ENCODE measurements at regions not wholly inside any gene's neighbourhood (a gene's known extent, or its start where the extent isn't known, plus 50 kb on each side); places are given as distances from the start of the nearest gene placed in this dataset.

DNA sequence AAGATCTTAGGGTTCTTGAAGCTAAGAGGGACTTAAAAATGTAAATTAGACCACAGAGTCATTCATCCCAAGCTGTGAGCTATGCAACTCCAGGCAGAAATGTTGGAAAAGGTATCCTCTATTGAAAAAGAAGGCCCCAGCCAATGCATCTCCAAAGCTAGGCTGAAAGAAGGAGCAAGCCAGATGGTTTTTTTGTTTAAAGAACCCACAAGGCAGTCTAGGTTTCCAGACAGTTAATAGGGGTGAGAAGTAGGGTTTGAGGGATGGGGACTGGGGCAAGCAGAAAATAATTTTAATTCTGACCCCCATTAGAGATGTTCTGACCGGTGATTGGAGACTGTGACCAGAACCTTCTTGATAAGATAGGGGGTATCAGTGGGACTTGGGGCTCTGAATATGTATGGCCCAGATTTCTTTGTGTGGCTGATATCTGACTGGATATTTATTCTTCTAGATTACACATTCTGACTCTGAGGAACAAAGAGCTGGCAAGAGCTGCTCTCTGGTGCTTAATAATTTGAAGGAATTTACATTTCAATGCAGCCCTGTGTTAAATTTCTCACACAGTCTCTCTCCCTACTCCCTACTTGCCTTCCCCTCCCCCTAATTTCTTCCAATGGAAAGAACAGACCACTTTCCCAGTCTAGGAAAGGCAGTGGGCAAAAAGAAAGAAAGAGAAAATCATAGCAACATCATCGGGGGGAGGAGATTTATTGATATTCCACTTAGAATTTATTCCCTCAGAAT is 104.9 kb downstream of the NUF2 start:
- no peak for TF ChIP-seq REST (tag by site-specific recombination; IDR thresholded peaks at IDR 0.05)
- no peak for TF ChIP-seq CTCF (tag by site-specific recombination; IDR thresholded peaks at IDR 0.05)
- TF ChIP-seq ZNF580 (tag by site-specific recombination; IDR thresholded peaks at IDR 0.05): no peak
- no peak for TF ChIP-seq ZNF121 (tag by site-specific recombination; IDR thresholded peaks at IDR 0.05)
- TF ChIP-seq ZFP37 (tag by site-specific recombination; IDR thresholded peaks at IDR 0.05): no peak
- TF ChIP-seq ZSCAN30 (tag by site-specific recombination; IDR thresholded peaks at IDR 0.05): no peak
- TF ChIP-seq ZBTB26 (tag by site-specific recombination; optimal IDR thresholded peaks at IDR 0.05): no peak
- TF ChIP-seq ZBTB17 (tag by site-specific recombination; IDR thresholded peaks at IDR 0.05): no peak
- TF ChIP-seq ZNF24 (tag by site-specific recombination; IDR thresholded peaks at IDR 0.05): no peak
- TF ChIP-seq ZBTB1 (tag by site-specific recombination; IDR thresholded peaks at IDR 0.05): no peak

All from HEK293 (cell line).